GM12874 (cell line): ENCODE measurements at regions not wholly inside any gene's neighbourhood (a gene's known extent, or its start where the extent isn't known, plus 50 kb on each side); places are given as distances from the start of the nearest gene placed in this dataset.

Experiments used
- TF ChIP-seq, protein P1 (sequence below): IDR thresholded peaks from 2 replicates; pipeline ENCODE4 v1.5.1; 2011; ENCODE audit warnings: low read depth, mild to moderate bottlenecking, control low read depth, low read length, moderate library complexity; ENCODE audit not compliant: insufficient read depth

DNA sequence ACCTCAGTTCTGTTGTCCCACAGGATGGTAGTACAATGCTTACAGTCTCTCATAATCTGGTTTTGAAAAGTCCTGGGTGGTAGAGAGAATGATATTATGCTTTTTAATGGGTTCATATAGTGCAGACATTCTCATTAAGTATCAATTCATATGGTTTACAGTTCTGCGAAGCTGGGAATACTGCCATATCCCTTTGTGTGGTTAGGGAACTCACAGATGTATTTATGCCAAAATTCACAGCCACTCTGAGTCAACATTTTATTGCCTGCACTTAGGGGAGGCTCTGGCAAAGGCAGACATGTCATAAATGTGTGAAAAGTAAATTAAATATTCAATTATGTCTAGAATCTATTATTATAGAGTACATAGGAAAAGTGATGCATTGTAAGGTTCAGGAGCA lies 808.2 kb downstream of the SUCLG1 start:
- TF ChIP-seq, protein P1, sequence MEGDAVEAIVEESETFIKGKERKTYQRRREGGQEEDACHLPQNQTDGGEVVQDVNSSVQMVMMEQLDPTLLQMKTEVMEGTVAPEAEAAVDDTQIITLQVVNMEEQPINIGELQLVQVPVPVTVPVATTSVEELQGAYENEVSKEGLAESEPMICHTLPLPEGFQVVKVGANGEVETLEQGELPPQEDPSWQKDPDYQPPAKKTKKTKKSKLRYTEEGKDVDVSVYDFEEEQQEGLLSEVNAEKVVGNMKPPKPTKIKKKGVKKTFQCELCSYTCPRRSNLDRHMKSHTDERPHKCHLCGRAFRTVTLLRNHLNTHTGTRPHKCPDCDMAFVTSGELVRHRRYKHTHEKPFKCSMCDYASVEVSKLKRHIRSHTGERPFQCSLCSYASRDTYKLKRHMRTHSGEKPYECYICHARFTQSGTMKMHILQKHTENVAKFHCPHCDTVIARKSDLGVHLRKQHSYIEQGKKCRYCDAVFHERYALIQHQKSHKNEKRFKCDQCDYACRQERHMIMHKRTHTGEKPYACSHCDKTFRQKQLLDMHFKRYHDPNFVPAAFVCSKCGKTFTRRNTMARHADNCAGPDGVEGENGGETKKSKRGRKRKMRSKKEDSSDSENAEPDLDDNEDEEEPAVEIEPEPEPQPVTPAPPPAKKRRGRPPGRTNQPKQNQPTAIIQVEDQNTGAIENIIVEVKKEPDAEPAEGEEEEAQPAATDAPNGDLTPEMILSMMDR, result no peak

DNA sequence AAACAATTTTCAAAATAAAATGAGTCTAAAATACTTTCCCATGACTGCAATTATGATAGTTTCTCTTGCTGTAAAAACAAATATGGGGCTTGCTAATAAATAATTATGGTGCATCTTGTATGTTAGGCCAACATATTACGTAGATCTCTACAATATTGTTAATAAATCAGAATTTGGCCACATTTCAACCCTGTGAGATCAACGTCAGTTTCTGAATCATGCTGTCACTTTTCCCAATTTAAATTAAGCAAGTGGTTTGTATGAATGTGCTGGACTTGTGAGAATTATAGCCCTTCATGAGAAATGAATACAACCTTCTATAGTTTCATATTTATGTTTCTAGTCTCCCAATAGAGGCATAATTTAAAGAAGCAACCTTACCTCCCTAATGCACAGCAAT lies 808.9 kb downstream of the SUCLG1 start:
- TF ChIP-seq, protein P1, result no peak

DNA sequence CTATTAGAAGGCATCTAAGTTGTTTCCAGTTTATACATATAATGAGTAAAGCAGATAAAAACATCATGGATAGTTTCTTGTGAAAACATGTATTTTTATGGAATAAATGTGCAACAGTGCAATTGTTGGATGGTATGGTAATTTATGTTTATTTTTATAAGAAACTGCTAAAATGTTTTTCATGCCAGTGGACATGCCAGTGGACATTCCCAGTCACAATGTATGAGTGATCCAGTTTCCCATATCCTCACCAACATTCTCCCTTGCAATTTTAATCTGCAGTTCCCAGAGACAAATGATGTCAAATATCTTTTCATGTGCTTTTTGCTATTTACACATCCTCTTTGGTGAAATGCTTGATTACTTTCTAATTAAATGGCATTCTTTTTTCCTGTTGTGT lies 818.6 kb downstream of the SUCLG1 start:
- TF ChIP-seq, protein P1, result no peak

DNA sequence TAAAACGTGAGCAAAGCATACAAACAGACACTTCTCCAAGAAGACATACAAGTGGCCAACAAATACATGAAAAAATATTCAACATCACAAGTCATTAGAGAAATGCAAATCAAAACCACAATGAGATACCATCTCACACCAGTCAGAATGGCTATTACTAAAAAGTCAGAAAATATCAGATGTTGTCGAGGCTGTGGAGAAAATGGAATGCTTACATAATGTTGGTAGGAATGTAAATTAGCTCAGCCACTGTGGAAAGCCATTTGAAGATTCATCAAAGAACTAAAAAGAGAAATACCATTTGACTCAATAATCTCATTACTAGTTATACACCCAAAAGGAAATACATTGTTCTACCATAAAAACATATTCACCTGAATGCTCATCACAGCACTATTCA lies 825.7 kb downstream of the SUCLG1 start:
- TF ChIP-seq, protein P1, result no peak

DNA sequence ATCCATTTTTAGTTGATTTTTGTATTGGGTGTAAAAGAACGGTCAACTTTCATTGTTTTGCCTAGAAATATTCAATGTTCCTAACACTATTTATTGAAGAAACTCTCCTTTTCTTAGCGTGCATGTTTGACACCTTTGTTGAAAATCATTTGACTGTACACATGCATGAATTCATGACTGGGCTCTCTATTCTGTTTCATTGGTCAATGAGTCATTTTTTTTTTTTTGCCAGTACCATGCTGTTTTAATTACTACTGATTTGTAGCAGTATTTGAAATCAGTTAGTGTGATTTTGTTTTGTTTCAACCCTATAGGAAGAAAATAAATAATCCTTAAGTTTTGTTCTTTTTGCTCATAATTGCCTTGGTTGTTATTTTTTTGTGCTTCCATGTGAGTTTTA lies 828.7 kb downstream of the SUCLG1 start:
- TF ChIP-seq, protein P1, result no peak

DNA sequence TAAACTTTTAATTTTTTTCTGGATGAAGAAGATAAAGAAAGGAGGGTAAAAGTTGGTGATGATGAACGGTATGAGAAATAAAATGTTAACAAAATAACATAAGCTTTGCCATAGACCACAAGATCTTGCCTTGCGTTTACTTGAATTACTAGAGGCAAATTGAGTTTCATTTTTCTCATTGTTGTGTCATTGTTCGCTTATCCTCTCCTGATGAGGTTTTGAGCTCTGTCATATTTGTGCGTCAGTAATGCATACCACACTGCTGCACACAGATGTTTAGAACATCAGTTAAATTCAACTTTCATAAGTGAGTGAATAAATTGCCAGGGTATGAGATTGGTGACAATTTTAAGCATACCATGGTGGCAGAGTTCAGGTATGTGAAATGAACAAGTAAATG lies 843.6 kb downstream of the SUCLG1 start:
- TF ChIP-seq, protein P1, result no peak

DNA sequence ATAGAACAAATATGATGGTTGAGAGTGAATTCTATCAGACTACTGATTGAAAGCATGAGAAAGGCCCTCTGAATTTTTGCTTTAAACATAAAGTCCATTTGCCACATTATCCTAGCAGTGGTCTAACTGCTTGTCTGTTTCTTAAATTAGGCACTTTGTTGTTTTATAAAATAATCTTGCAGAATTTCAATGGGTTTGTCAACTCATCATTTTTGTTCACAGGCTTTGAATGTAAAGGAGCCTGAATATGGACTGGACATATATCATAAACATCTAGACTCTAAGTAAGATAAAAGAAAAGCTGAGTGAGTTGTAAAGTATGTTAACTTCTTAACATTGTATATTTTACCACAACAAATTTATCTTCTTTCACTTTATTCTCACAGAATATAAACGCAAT lies 845.9 kb downstream of the SUCLG1 start:
- TF ChIP-seq, protein P1, result no peak

DNA sequence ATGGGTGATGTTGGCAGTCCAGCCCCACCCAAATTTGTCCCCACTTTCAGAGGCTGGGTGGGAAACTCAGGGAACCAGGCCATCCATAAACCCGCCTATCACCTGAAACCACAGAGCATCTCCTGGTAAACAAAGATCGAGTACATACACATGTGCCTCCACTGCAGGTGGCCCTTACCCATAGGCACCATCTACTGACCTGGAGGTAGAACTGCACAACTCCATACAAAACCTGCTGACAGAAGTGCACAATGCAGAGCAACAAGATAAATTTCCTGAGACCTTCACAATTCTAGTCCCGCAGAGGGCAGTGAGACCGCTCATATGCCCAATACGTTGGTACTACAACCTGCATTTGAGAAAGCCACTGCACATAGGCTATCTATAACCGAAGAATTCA lies 856.3 kb downstream of the SUCLG1 start:
- TF ChIP-seq, protein P1, result peak; percentile 15; the same call in 1 of the 2 replicates
